Esophagus (tissue), 2 donors: ENCODE measurements at regions not wholly inside any gene's neighbourhood (a gene's known extent, or its start where the extent isn't known, plus 50 kb on each side); places are given as distances from the start of the nearest gene placed in this dataset.

Experiments used
- H3K27ac ChIP-seq, 2 donors: one replicate each; pipeline ENCODE4 v1.5.1; 2013; ENCODE audit warnings: low read depth in 2 of 2, mild to moderate bottlenecking in 2 of 2, inconsistent platforms in 1 of 2, low read length in 1 of 2, moderate library complexity in 1 of 2
- H3K27me3 ChIP-seq, 2 donors: one replicate each; pipeline ENCODE4 v1.6.1; 2013; ENCODE audit warnings: low read length in 2 of 2, control low read depth in 1 of 2, mild to moderate bottlenecking in 1 of 2; ENCODE audit not compliant: insufficient read depth in 2 of 2, control insufficient read depth in 1 of 2
- H3K36me3 ChIP-seq, 2 donors: one replicate each; pipeline ENCODE4 v1.6.1; 2013; ENCODE audit warnings: low read length in 1 of 2; ENCODE audit not compliant: control insufficient read depth in 2 of 2, insufficient read depth in 2 of 2
- H3K4me1 ChIP-seq, 2 donors: one replicate each; pipeline ENCODE4 v1.6.1; 2013; ENCODE audit warnings: low read length in 1 of 2; ENCODE audit not compliant: control insufficient read depth in 2 of 2, insufficient read depth in 2 of 2
- H3K4me3 ChIP-seq, 2 donors: one replicate each; pipeline ENCODE4 v1.5.1; 2013; ENCODE audit warnings: low read length in 2 of 2, mild to moderate bottlenecking in 2 of 2, low read depth in 1 of 2, moderate library complexity in 1 of 2
- H3K9me3 ChIP-seq, 2 donors: one replicate each; pipeline ENCODE4 v1.6.1; 2013; ENCODE audit warnings: mild to moderate bottlenecking in 2 of 2, low read depth in 1 of 2, low read length in 1 of 2, moderate library complexity in 1 of 2; ENCODE audit not compliant: control insufficient read depth in 2 of 2, insufficient read depth in 1 of 2
- WGBS, 2 donors: extraction: QIAGEN DNeasy Blood & Tissue Kit; methylation state at CpG; one replicate each; pipeline ENCODE4 v1.1.7; 2013; 5-methylcytosine and 5-hydroxymethylcytosine counted together
- donor health status: healthy with polysubstance abuse.
- donor health status: Bipolar disorder and iron deficiency.

DNA sequence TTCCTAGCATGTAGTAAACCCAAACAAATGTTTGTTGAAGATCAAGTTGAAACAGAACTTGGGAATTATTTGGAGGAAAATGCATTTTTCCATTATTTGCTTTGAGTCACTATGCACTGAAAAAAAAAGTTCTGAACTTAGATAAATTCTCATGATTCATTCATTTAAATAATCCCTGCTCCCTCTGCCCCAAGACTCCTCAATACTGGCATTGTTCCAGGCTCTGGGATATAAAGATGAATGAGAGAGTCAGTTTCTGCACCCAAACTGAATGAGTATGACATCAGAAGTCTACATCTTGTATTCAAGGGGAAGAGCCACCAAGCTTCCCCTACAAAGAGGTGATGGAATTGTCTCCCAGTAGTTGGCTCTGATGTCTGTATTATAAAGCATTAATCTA, 123.9 kb downstream of the SEC61B start:
- no peaks in the 10 kb centered on the region for H3K9me3 ChIP-seq
- no peak overlapping the region for H3K27ac ChIP-seq
- H3K27me3 ChIP-seq: no peaks in the 10 kb centered on the region

DNA sequence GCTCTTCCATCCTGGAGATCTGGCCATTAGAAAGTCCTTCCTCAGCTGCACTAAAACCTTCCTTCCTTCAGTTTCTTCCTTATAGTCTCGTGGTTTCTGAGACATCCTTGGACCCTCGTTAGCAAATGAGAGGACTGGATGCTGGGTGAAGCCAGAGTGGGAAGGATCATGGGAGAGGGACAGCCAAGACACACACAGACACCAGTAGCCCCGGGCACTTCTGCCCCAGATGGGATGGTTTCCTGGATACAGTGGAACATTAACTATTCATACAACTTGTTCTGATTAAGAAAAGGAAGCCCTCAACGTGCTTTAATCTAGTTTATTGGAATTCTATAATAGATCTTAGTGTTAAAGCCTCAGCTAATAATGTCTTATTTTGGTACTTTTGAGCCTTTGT, 125.5 kb downstream of the SEC61B start:
- WGBS, 2 donors: 45 to 46% methylated on average over 4 of the region's 4 CpGs
- H3K27me3 ChIP-seq: no peaks in the 10 kb centered on the region
- H3K36me3 ChIP-seq: no peaks in the 10 kb centered on the region
- H3K27ac ChIP-seq: no peak overlapping the region
- H3K4me3 ChIP-seq: no peak overlapping the region
- H3K9me3 ChIP-seq: no peaks in the 10 kb centered on the region
- no peaks in the 10 kb centered on the region for H3K4me1 ChIP-seq

More for the DNA sequence above, 123.9 kb downstream of the SEC61B start:
- H3K4me3 ChIP-seq: no peak overlapping the region
- H3K36me3 ChIP-seq: no peaks in the 10 kb centered on the region
- no peaks in the 10 kb centered on the region for H3K4me1 ChIP-seq

DNA sequence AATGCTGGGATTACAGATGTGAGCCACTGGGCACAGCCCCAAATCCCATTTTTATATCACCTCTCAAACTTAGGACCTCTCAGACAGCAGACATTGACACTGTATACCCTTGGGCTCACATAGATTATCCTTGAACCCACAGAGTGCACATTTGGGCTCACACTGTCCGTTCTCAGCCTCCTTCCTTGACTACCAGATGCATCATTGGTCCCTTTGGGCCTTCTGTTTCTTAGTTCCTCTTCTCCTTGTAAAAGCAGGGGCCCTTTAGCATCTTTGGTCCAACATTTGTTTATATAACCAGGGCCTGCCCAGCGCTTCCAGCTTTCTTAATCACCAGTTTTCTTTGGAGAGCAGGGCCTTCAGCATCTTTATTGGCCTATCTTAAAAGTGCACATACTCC, 126.2 kb downstream of the SEC61B start:
- Histone ChIP-seq H3K9me3 (no peaks in the 10 kb centered on the region), H3K4me3 (no peak overlapping the region), H3K27ac (no peak overlapping the region), H3K4me1 (no peaks in the 10 kb centered on the region), H3K36me3 (no peaks in the 10 kb centered on the region), H3K27me3 (no peaks in the 10 kb centered on the region)
- WGBS, 2 donors: 80 to 87% methylated on average over 2 of the region's 2 CpGs

DNA sequence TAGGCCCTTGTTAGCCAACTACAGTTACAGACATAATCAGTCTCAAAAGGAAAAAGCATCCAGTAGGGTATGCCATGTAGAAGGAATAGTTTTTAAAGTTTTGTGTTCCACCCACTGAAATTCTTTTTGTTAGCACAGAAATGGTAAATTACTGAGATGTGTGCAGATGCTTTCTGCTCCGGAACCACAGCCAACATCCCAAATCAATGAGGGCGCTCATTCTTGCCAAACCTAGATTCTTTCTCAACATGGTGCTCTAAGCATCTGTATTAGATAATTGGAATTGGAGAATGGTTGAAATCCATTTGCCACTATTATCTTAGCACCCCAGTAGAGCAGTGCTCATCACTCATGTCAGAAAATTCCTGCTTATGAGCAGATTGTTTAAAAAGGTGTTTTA, 127.8 kb downstream of the SEC61B start:
- no peaks in the 10 kb centered on the region for H3K27me3 ChIP-seq
- no peak overlapping the region for H3K27ac ChIP-seq

DNA sequence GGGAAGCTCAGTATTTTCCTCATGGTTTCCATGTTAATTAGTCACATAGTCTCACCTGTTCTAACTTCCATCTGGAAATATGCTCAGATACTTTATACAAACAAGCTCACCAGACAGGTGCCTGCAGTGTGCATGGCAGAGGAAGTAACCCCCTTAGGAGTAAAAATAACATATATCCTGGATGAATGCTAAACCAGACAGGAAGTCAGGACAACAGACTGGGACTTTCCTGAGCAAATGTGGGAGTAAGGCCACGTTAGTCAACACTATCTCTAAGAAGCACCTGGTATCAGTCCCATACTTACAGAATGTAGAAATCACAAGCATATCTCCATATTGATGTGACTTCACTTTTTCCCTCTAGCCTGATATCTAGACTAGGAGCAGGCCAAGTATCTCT, 128.4 kb downstream of the SEC61B start:
- Histone ChIP-seq H3K27ac (no peak overlapping the region), H3K27me3 (no peaks in the 10 kb centered on the region), H3K4me3 (no peak overlapping the region), H3K9me3 (no peaks in the 10 kb centered on the region), H3K36me3 (no peaks in the 10 kb centered on the region), H3K4me1 (no peaks in the 10 kb centered on the region)
- WGBS, 2 donors: 25 to 35% methylated on average over 1 of the region's 1 CpG

More for the DNA sequence above, 127.8 kb downstream of the SEC61B start:
- no peaks in the 10 kb centered on the region for H3K4me1 ChIP-seq
- no peaks in the 10 kb centered on the region for H3K9me3 ChIP-seq
- WGBS, 2 donors: 87 to 92% methylated on average over 2 of the region's 2 CpGs
- no peaks in the 10 kb centered on the region for H3K36me3 ChIP-seq
- no peak overlapping the region for H3K4me3 ChIP-seq

DNA sequence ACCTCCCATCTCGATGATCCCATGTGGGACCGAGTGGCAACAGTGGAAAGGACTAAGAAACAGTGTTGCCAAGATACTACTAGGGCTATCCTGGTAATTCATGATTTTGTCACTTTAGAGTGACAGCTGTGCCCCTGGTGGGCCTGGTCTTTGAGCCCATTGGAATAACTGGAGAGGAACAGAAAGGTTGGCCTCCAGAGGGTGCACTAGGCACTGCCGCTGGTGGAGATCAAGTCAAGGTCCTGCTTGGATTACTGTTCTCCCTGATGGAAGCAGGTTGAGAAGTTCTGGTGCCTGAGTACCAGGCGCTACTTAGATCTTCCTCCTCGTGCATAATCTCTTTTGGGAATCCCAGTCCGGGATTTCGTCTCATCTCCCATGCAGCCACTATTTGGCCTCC, 129.6 kb downstream of the SEC61B start:
- WGBS, 2 donors: 94 to 95% methylated on average over 7 of the region's 7 CpGs
- Histone ChIP-seq H3K4me3 (no peak overlapping the region), H3K27ac (no peak overlapping the region), H3K4me1 (peaks cover 0 to 4% of the 10 kb centered on the region in 2 donors), H3K9me3 (peaks cover 0 to 3% of the 10 kb centered on the region in 2 donors), H3K27me3 (no peaks in the 10 kb centered on the region), H3K36me3 (no peaks in the 10 kb centered on the region)

DNA sequence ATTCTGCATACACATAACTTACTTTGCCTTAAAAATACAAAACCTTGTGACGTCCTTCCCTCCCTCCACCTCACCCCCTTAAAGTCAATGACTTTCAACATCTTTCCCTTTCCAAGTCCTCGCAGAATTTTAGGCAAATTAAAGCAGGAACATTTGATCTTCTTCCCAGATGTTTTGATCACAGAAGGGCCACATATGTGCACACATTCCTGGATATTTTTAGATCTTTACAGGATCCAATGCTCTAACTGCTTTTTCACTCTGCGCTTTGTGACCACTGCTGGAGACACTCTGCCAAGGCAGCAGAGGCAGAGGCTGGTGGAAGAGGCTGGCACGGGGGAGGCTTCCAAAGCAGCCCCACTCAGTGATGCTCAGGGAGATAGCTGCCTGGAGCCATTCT, 130.7 kb downstream of the SEC61B start:
- WGBS, 2 donors: 69 to 75% methylated on average over 4 of the region's 4 CpGs
- H3K27ac ChIP-seq: peak overlapping the region in 1 of 2 donors; percentile 32
- H3K9me3 ChIP-seq: peaks cover 0 to 3% of the 10 kb centered on the region in 2 donors
- peaks cover 0 to 4% of the 10 kb centered on the region in 2 donors for H3K4me1 ChIP-seq
- H3K27me3 ChIP-seq: no peaks in the 10 kb centered on the region
- no peaks in the 10 kb centered on the region for H3K36me3 ChIP-seq
- no peak overlapping the region for H3K4me3 ChIP-seq

DNA sequence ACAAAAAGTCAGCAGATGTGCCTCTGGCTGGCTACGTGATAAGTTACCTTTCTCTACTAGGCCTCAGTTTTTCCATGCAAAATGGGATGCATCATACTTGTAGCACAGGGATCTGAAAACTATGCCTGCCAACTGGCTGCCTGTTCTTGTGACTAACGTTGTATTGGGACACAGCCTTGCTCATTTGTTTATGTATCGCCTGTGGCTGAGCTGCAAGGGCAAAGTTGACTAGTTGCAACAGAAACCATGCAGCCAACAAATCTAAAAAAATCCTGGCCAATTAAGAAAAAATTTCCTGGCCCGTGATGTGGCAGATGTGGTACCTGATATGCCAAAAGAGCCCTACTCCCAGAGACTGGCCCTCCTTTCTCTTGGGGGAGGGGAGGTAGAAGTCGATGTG, 131.3 kb downstream of the SEC61B start:
- WGBS, 2 donors: 46 to 58% methylated on average over 5 of the region's 5 CpGs
- Histone ChIP-seq H3K9me3 (peaks cover 0 to 3% of the 10 kb centered on the region in 2 donors), H3K27ac (no peak overlapping the region), H3K4me3 (no peak overlapping the region), H3K4me1 (peaks cover 0 to 4% of the 10 kb centered on the region in 2 donors), H3K36me3 (no peaks in the 10 kb centered on the region), H3K27me3 (no peaks in the 10 kb centered on the region)

DNA sequence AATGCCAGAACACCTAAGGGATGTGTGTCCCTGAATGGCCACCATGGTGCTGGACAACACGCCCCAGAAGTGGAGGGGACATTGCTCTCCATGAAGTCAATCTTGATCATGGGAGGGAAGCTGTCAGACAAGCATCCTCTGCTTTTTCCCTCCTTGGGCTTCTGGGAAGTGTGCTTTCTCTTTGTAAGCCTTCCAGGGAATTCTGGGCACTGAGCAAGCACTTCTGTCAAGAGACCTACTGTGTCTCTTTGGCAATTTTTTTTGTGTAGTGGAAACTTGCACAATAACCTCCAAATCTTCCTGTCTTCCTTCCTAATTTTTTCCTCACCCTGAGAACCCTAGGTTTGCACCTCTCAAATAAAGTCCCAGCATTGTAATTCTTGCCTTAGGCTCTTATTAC, 132.0 kb downstream of the SEC61B start:
- H3K27ac ChIP-seq: peak overlapping the region in 1 of 2 donors; percentile 54
- no peaks in the 10 kb centered on the region for H3K27me3 ChIP-seq
- no peak overlapping the region for H3K4me3 ChIP-seq
- H3K36me3 ChIP-seq: no peaks in the 10 kb centered on the region
- 63 to 87% methylated on average over 1 of the region's 1 CpG for WGBS, 2 donors
- peaks cover 0 to 4% of the 10 kb centered on the region in 2 donors for H3K4me1 ChIP-seq
- peaks cover 0 to 3% of the 10 kb centered on the region in 2 donors for H3K9me3 ChIP-seq

DNA sequence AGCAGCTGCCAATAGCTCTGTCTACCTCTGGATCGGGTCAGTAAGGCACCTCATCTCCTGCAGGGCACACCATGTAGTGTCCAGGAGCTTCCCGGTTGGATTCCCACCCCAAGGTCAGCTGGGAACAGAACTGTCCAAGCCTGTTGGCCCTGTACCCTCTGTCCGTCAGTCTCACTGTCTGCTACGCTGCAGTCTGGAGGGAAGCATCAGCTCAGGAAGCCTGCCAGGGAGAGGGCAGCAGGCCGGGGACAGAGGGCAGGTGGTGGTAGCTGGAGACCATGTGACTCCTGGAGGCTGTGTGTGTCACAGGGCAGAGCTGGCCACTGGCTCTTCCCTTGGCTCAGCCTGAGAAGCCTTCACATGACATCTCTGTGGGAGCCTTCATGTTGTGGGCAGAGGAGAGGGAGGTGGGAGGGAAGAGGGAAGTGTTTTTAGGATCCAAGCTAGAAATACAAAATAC, 134.5 kb downstream of the SEC61B start:
- Histone ChIP-seq H3K27ac (no peak overlapping the region), H3K4me1 (peaks cover 0 to 4% of the 10 kb centered on the region in 2 donors), H3K27me3 (no peaks in the 10 kb centered on the region), H3K9me3 (peaks cover 0 to 3% of the 10 kb centered on the region in 2 donors), H3K36me3 (no peaks in the 10 kb centered on the region), H3K4me3 (no peak overlapping the region)
- 74 to 80% methylated on average over 5 of the region's 5 CpGs for WGBS, 2 donors
